SU-DHL-6 (cell line): ENCODE measurements at regions not wholly inside any gene's neighbourhood (a gene's known extent, or its start where the extent isn't known, plus 50 kb on each side); places are given as distances from the start of the nearest gene placed in this dataset.

Source experiments
- H2AFZ ChIP-seq: fragments of 200-600 bp; sonication (generic); 2 replicates; pipeline ENCODE4 v1.6.1; 2014; ENCODE audit warnings: low read depth, mild to moderate bottlenecking, moderate library complexity, mixed read lengths, antibody characterized with exemption, low read length; ENCODE audit not compliant: severe bottlenecking
- H3F3A ChIP-seq: fragments of 200-600 bp; shearing (Covaris generic); 2 replicates; pipeline ENCODE4 v1.6.0; 2016; ENCODE audit warnings: antibody characterized with exemption, mild to moderate bottlenecking; ENCODE audit not compliant: insufficient read depth
- H3K27ac ChIP-seq: fragments of 200-600 bp; sonication (generic); 2 replicates; pipeline ENCODE4 v1.5.1; 2016; ENCODE audit warnings: low read depth, mild to moderate bottlenecking, low read length, moderate library complexity, mixed read lengths
- H3K27me3 ChIP-seq: fragments of 200-600 bp; sonication (generic), shearing (Covaris generic); 2 replicates; pipeline ENCODE4 v1.6.0; 2014; ENCODE audit warnings: mild to moderate bottlenecking, low read length
- H3K36me3 ChIP-seq: fragments of 200-600 bp; sonication (generic); 2 replicates; pipeline ENCODE4 v1.6.1; 2014; ENCODE audit warnings: mild to moderate bottlenecking, low read length, mixed read lengths
- H3K4me2 ChIP-seq: fragments of 300-600, 200-600 bp; shearing (Covaris generic), sonication (generic); 2 replicates; pipeline ENCODE4 v1.6.0; 2014; ENCODE audit warnings: low read length, low read depth, mild to moderate bottlenecking; ENCODE audit not compliant: poor library complexity, severe bottlenecking
- H3K4me3 ChIP-seq: fragments of 200-600 bp; sonication (generic); 2 replicates; pipeline ENCODE4 v1.5.1; 2014; ENCODE audit warnings: antibody characterized with exemption, low read length, mild to moderate bottlenecking, mixed read lengths; ENCODE audit not compliant: insufficient read depth, poor library complexity, severe bottlenecking
- H3K79me2 ChIP-seq: fragments of 200-600 bp; sonication (generic); 2 replicates; pipeline ENCODE4 v1.6.1; 2014; ENCODE audit warnings: mild to moderate bottlenecking, low read length, moderate library complexity; ENCODE audit not compliant: insufficient read depth
- H3K9ac ChIP-seq: fragments of 200-600 bp; sonication (generic); 2 replicates; pipeline ENCODE4 v1.7.0; 2014; ENCODE audit warnings: mild to moderate bottlenecking, low read length
- H3K9me2 ChIP-seq: fragments of 200-600 bp; sonication (generic); replicated peaks from 2 replicates; pipeline ENCODE4 v1.6.1; 2014; ENCODE audit warnings: low read length; ENCODE audit not compliant: insufficient read depth
- H3K9me3 ChIP-seq: fragments of 200-600 bp; sonication (generic); 2 replicates; pipeline ENCODE4 v1.6.1; 2014; ENCODE audit warnings: low read length, mixed read lengths; ENCODE audit not compliant: insufficient read depth
- H4K20me1 ChIP-seq: fragments of 200-600 bp; sonication (generic); 2 replicates; pipeline ENCODE4 v1.6.1; 2014; ENCODE audit warnings: low read depth, mild to moderate bottlenecking, antibody characterized with exemption, low read length, moderate library complexity, mixed read lengths
- EZH2phosphoT487 ChIP-seq: fragments of 200-600 bp; sonication (generic), shearing (Covaris generic); conservative IDR thresholded peaks from 2 replicates; pipeline ENCODE4 v1.6.1; 2018; ENCODE audit warnings: mild to moderate bottlenecking, antibody characterized with exemption, low read length, moderate library complexity, mixed read lengths
- TF ChIP-seq, protein P1 (sequence below): fragments of 200-600 bp; sonication (generic); IDR thresholded peaks from one replicate; pipeline ENCODE4 v1.5.1; 2017; ENCODE audit warnings: antibody characterized with exemption, mild to moderate bottlenecking, low read length, moderate library complexity; ENCODE audit not compliant: insufficient read depth, poor library complexity, severe bottlenecking

DNA sequence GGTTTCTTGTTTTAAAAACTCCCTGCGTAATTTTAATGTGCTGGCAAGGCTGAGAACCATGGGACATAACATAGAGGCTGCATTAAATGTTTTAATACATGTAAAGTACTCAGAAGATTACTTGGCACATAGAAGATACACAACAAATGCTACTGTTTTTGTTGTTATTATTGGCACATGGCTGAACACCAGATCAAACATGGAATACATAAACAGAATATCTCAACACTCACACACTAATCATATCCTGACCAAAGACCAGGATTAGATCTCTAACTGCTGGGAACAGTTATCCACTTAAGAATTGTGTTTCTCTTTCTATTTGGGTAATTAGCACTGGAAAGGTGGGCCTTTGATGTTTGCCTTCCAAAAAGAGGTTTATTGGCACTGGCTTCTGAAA lies 69.3 kb downstream of the KCNE4 start:
- no peak overlapping the region for H3K4me3 ChIP-seq
- TF ChIP-seq, protein P1, sequence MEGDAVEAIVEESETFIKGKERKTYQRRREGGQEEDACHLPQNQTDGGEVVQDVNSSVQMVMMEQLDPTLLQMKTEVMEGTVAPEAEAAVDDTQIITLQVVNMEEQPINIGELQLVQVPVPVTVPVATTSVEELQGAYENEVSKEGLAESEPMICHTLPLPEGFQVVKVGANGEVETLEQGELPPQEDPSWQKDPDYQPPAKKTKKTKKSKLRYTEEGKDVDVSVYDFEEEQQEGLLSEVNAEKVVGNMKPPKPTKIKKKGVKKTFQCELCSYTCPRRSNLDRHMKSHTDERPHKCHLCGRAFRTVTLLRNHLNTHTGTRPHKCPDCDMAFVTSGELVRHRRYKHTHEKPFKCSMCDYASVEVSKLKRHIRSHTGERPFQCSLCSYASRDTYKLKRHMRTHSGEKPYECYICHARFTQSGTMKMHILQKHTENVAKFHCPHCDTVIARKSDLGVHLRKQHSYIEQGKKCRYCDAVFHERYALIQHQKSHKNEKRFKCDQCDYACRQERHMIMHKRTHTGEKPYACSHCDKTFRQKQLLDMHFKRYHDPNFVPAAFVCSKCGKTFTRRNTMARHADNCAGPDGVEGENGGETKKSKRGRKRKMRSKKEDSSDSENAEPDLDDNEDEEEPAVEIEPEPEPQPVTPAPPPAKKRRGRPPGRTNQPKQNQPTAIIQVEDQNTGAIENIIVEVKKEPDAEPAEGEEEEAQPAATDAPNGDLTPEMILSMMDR: no peak
- TF ChIP-seq EZH2phosphoT487: no peak

DNA sequence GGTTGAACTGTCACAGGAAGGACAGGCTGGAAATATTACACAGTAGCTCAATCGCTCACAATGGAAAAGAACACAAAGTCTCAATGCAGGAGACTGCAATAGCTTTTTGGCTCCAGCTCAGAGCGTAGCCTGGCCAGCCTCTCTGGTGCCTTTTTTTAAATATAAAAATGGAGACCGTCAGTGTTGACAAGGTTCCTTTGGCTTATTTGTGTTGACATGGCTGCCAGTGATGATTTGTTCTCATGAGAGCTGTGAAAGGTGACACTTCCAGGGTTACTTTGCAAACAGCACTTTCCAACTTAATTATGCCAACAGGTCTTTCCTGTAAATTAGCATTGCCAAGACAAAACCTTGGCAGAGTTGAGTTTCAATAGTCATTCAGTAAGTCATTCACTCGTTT lies 70.8 kb downstream of the KCNE4 start:
- Histone ChIP-seq H3F3A (no peaks in the 10 kb centered on the region), H2AFZ (no peak overlapping the region), H3K36me3 (no peaks in the 10 kb centered on the region), H3K27ac (no peak overlapping the region), H4K20me1 (no peaks in the 10 kb centered on the region), H3K4me2 (no peak overlapping the region), H3K27me3 (no peaks in the 10 kb centered on the region), H3K9ac (no peak overlapping the region), H3K79me2 (no peaks in the 10 kb centered on the region), H3K4me3 (no peak overlapping the region), H3K9me3 (no peaks in the 10 kb centered on the region), H3K9me2 (no peaks in the 10 kb centered on the region)
- TF ChIP-seq, protein P1: no peak
- TF ChIP-seq EZH2phosphoT487: no peak

More for the DNA sequence above, 69.3 kb downstream of the KCNE4 start:
- no peak overlapping the region for H2AFZ ChIP-seq
- H3K79me2 ChIP-seq: no peaks in the 10 kb centered on the region
- no peaks in the 10 kb centered on the region for H3K9me3 ChIP-seq
- no peak overlapping the region for H3K9ac ChIP-seq
- no peak overlapping the region for H3K4me2 ChIP-seq
- no peak overlapping the region for H3K27ac ChIP-seq
- no peaks in the 10 kb centered on the region for H3K36me3 ChIP-seq
- H3K9me2 ChIP-seq: no peaks in the 10 kb centered on the region
- H3F3A ChIP-seq: no peaks in the 10 kb centered on the region
- H3K27me3 ChIP-seq: no peaks in the 10 kb centered on the region
- H4K20me1 ChIP-seq: no peaks in the 10 kb centered on the region

DNA sequence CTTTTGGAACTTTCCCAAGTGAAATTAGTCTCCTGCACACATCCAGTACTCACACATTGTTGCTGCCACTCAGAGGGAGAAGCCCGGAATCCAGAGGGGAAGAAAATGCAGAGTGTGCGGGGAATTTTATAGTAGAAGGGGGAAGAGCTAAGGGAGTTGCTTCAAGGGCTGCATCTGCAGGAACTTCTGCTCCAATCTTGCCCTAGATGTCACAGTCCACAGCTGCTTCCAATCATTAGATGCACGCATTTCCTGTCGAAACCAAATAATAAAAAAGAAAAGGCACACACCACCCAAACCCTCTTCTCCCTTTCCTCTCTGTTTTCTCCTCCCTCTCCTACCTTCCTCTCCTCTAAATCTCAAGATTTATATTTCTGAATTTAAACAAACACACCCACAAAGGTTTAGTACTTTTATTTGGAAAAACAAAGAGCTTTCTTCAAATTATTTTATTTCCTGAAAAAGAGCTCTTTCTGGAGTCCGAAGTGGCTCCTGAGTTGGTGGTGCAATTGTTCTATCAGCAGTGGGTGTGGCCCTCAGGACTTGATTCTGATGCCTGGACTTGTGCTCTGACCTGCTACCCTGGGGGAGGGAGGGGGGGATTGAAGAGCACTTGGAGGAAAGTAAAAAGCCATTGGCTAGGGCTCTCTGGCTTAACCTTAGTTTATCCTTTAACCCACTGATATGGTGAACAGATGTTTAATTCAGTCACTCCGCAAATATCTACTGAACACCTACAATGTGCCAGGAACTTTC lies 72.0 kb downstream of the KCNE4 start:
- no peak overlapping the region for H3K9ac ChIP-seq
- H3K27me3 ChIP-seq: no peaks in the 10 kb centered on the region
- H3K4me3 ChIP-seq: no peak overlapping the region
- no peaks in the 10 kb centered on the region for H3K36me3 ChIP-seq
- no peak overlapping the region for H2AFZ ChIP-seq
- H3F3A ChIP-seq: no peaks in the 10 kb centered on the region
- no peaks in the 10 kb centered on the region for H3K9me3 ChIP-seq
- no peak overlapping the region for H3K4me2 ChIP-seq
- no peaks in the 10 kb centered on the region for H3K79me2 ChIP-seq
- H3K9me2 ChIP-seq: no peaks in the 10 kb centered on the region
- no peaks in the 10 kb centered on the region for H4K20me1 ChIP-seq
- H3K27ac ChIP-seq: no peak overlapping the region
- no peak for TF ChIP-seq EZH2phosphoT487
- TF ChIP-seq, protein P1: no peak
